ENCODE measurements at regions not wholly inside any gene's neighbourhood (a gene's known extent, or its start where the extent isn't known, plus 50 kb on each side); places are given as distances from the start of the nearest gene placed in this dataset.
"Not testable (repeated sequence)": the region's sequence is repeated elsewhere in the genome, so short reads cannot be mapped to it uniquely, and the experiment has no call there.

- no peaks in the 10 kb centered on the region for H3K27me3 ChIP-seq (ENCODE audit: control insufficient read depth in 1 of 2, insufficient read depth in 2 of 2, low read length in 2 of 2)
- intact Hi-C loops (cut with DNase I, micrococcal nuclease), result no loop called here
- H3K4me3 ChIP-seq (ENCODE audit: low read length), result no peak overlapping the region
- Mint-ChIP-seq H3K4me1 (ENCODE audit: low read depth) (no peaks in the 10 kb centered on the region), H3K36me3 (ENCODE audit: low read depth) (no peaks in the 10 kb centered on the region), H3K9me3 (peaks cover 2% of the 10 kb centered on the region), H3K27me3 (no peaks in the 10 kb centered on the region), H3K27ac (no peak overlapping the region), H3K4me3 (no peak overlapping the region)
- ChIA-PET CTCF (no interaction called here), POLR2A (no interaction called here)
- TF ChIP-seq CTCF (IDR thresholded peaks at IDR 0.05), result no peak
- no peak for DNase-seq
- H3K27ac ChIP-seq (ENCODE audit: low read depth in 1 of 2, low read length in 2 of 2), result no peak overlapping the region
- H3K36me3 ChIP-seq (ENCODE audit: insufficient read depth, low read length), result no peaks in the 10 kb centered on the region
- no peaks in the 10 kb centered on the region for H3K4me1 ChIP-seq (ENCODE audit: insufficient read depth, low read length)
- ATAC-seq (ENCODE audit: poor library complexity), result no peak
- H3K9me3 ChIP-seq (ENCODE audit: control insufficient read depth in 1 of 2, insufficient read depth in 1 of 2, low read length in 2 of 2), result no peaks in the 10 kb centered on the region
These were observed 700.9 kb upstream of the SYT4 start for GRCh38 chr18:43978174-43978573.

- no peak for DNase-seq
These were observed 698.1 kb upstream of the SETBP1 start for GRCh38 chr18:43982582-43982981.

GRCh38 chr18:43987061-43987460 is 693.6 kb upstream of the SETBP1 start:
- POLR2A ChIA-PET; H3K4me1 ChIP-seq (ENCODE audit: insufficient read depth, low read length); H3K27ac ChIP-seq (ENCODE audit: low read depth in 1 of 2, low read length in 2 of 2); H3K27me3 Mint-ChIP-seq; H3K36me3 Mint-ChIP-seq (ENCODE audit: low read depth); CTCF ChIA-PET; H3K27ac Mint-ChIP-seq; H3K36me3 ChIP-seq (ENCODE audit: insufficient read depth, low read length); H3K9me3 ChIP-seq (ENCODE audit: control insufficient read depth in 1 of 2, insufficient read depth in 1 of 2, low read length in 2 of 2); H3K27me3 ChIP-seq (ENCODE audit: control insufficient read depth in 1 of 2, insufficient read depth in 2 of 2, low read length in 2 of 2); H3K4me3 Mint-ChIP-seq; DNase-seq; H3K4me3 ChIP-seq (ENCODE audit: low read length); H3K4me1 Mint-ChIP-seq (ENCODE audit: low read depth); intact Hi-C loops (cut with DNase I, micrococcal nuclease); ATAC-seq (ENCODE audit: poor library complexity): not testable (repeated sequence)
- peaks cover 11% of the 10 kb centered on the region for H3K9me3 Mint-ChIP-seq

More at GRCh38 chr18:43982582-43982981, 698.1 kb upstream of the SETBP1 start:
- Mint-ChIP-seq H3K9me3 (peaks cover 4% of the 10 kb centered on the region), H3K27me3 (no peaks in the 10 kb centered on the region), H3K27ac (no peak overlapping the region), H3K4me3 (no peak overlapping the region), H3K4me1 (ENCODE audit: low read depth) (no peaks in the 10 kb centered on the region), H3K36me3 (ENCODE audit: low read depth) (no peaks in the 10 kb centered on the region)
- ChIA-PET POLR2A (no interaction called here), CTCF (interaction anchor here (1.0 kb wide), 1 partner anchor 35 kb away, joined by 4 read pairs; no protein-coding TSS in a partner anchor)
- Histone ChIP-seq H3K27ac (ENCODE audit: low read depth in 1 of 2, low read length in 2 of 2) (no peak overlapping the region), H3K4me3 (ENCODE audit: low read length) (no peak overlapping the region), H3K27me3 (ENCODE audit: control insufficient read depth in 1 of 2, insufficient read depth in 2 of 2, low read length in 2 of 2) (no peaks in the 10 kb centered on the region), H3K36me3 (ENCODE audit: insufficient read depth, low read length) (no peaks in the 10 kb centered on the region), H3K9me3 (ENCODE audit: control insufficient read depth in 1 of 2, insufficient read depth in 1 of 2, low read length in 2 of 2) (peaks cover 0 to 6% of the 10 kb centered on the region in 2 experiments), H3K4me1 (ENCODE audit: insufficient read depth, low read length) (no peaks in the 10 kb centered on the region)
- ATAC-seq (ENCODE audit: poor library complexity), result no peak
- no peak for TF ChIP-seq CTCF (IDR thresholded peaks at IDR 0.05)
- intact Hi-C loops (cut with DNase I, micrococcal nuclease), result no loop called here

GRCh38 chr18:43992741-43993140 is 687.9 kb upstream of the SETBP1 start:
- no peaks in the 10 kb centered on the region for H3K27me3 ChIP-seq (ENCODE audit: control insufficient read depth in 1 of 2, insufficient read depth in 2 of 2, low read length in 2 of 2)
- Mint-ChIP-seq H3K4me3 (no peak overlapping the region), H3K4me1 (ENCODE audit: low read depth) (no peaks in the 10 kb centered on the region), H3K27ac (no peak overlapping the region), H3K36me3 (ENCODE audit: low read depth) (no peaks in the 10 kb centered on the region), H3K9me3 (peaks cover 10% of the 10 kb centered on the region), H3K27me3 (no peaks in the 10 kb centered on the region)
- peaks cover 0 to 5% of the 10 kb centered on the region in 2 experiments for H3K9me3 ChIP-seq (ENCODE audit: control insufficient read depth in 1 of 2, insufficient read depth in 1 of 2, low read length in 2 of 2)
- intact Hi-C loops (cut with DNase I, micrococcal nuclease), result no loop called here
- H3K27ac ChIP-seq (ENCODE audit: low read depth in 1 of 2, low read length in 2 of 2), result no peak overlapping the region
- H3K36me3 ChIP-seq (ENCODE audit: insufficient read depth, low read length), result no peaks in the 10 kb centered on the region
- DNase-seq (no peak), ATAC-seq (ENCODE audit: poor library complexity) (no peak)
- POLR2A ChIA-PET, result no interaction called here
- CTCF ChIA-PET, result no interaction called here
- no peak overlapping the region for H3K4me3 ChIP-seq (ENCODE audit: low read length)
- no peak for TF ChIP-seq CTCF (IDR thresholded peaks at IDR 0.05)
- H3K4me1 ChIP-seq (ENCODE audit: insufficient read depth, low read length), result no peaks in the 10 kb centered on the region
